Adrenal gland (tissue), 9 donors: ENCODE measurements at regions not wholly inside any gene's neighbourhood (a gene's known extent, or its start where the extent isn't known, plus 50 kb on each side); places are given as distances from the start of the nearest gene placed in this dataset.

ENCODE experiments used
- DNase-seq, 7 donors: peaks; one replicate each; pipeline ENCODE4 v3.0.0-alpha.2; 2019 to 2020
- H3K27ac ChIP-seq, 5 donors: fragments of 200-600 bp; sonication (generic) in 4 of 5; 1 replicate in 3 of 5; 2 replicates in 2 of 5; pipeline versions ENCODE4 v1.5.1 to v1.8.0; 2016 to 2020; ENCODE audit warnings: mild to moderate bottlenecking in 1 of 5
- H3K27me3 ChIP-seq: fragments of 200-600 bp; 2 replicates; pipeline ENCODE4 v1.8.0; 2021
- H3K36me3 ChIP-seq, 2 donors: fragments of 200-600 bp; replicated peaks in 1 of 2; 1 replicate in 1 of 2; 2 replicates in 1 of 2; pipeline versions ENCODE4 v1.5.1 to v1.8.0; 2018 to 2022
- H3K4me1 ChIP-seq, 2 donors: fragments of 200-600 bp; replicated peaks in 1 of 2; 1 replicate in 1 of 2; 2 replicates in 1 of 2; pipeline versions ENCODE4 v1.5.1 to v1.8.0; 2018 to 2021
- H3K4me3 ChIP-seq, 4 donors: fragments of 200-600 bp; sonication (generic) in 3 of 4; one replicate each; pipeline ENCODE4 v1.5.1; 2016 to 2018
- H3K9me3 ChIP-seq, 3 donors: fragments of 200-600 bp; sonication (generic) in 1 of 3; replicated peaks in 1 of 3; 1 replicate in 2 of 3; 2 replicates in 1 of 3; pipeline versions ENCODE4 v1.5.1 to v1.8.0; 2016 to 2021
- CTCF ChIP-seq, 6 experiments: fragments of 450-650 bp in 4 of 6; fragments of 200-600 bp in 2 of 6; sonication (generic) in 1 of 6; IDR thresholded peaks; 1 replicate in 5 of 6; 2 replicates in 1 of 6; pipeline versions ENCODE4 v1.5.1 to v1.8.0; 2016 to 2021; ENCODE audit warnings: antibody characterized with exemption in 6 of 6, mild to moderate bottlenecking in 2 of 6, moderate library complexity in 1 of 6
- POLR2A ChIP-seq, 2 donors: fragments of 450-650 bp; IDR thresholded peaks; one replicate each; pipeline ENCODE4 v1.6.1; 2017; ENCODE audit warnings: antibody characterized with exemption in 2 of 2, mild to moderate bottlenecking in 2 of 2, moderate library complexity in 1 of 2
- WGBS, 4 donors: extraction: QIAGEN DNeasy Blood & Tissue Kit in 2 of 4; methylation state at CpG; one replicate each; pipeline versions ENCODE4 v1.1.5 to v1.1.7; 2013 to 2017; 5-methylcytosine and 5-hydroxymethylcytosine counted together
- intact Hi-C, 2 donors: fragments of 100-400 bp; cut with DNase I; formaldehyde crosslinking; loops; one replicate each; pipeline versions ENCODE4 v1.14.1 to v1.15.0; 2022 to 2023
- donor health status: healthy with polysubstance abuse.
- donor health status: Bipolar disorder and iron deficiency.
- donor health status: DM: yes; HTN: yes; CAD: no.
- donor health status: DM: no; HTN: no; CAD: no.
- donor health status: DM: no; HTN: no; CAD: no.

DNA sequence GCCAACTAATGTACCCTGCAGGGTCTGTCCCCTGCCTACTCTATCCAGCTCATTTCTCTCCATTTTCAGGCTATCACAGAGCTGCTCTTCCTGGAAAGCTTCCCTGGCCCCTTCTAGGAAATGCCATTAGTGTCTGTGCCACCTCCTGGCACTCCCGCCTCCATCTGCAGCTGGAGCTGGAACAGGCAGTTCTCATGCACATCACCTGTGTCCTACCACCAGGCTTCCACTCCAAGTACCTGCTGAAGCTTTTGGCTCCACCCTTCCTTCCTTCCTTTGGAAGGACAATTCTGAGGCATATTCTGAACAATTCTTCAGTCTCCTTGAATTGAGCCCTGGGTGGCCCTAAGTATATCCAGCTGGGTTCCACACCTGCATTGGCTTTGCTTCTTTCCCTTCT lies 156.2 kb upstream of the ZNF618 start:
- no peaks in the 10 kb centered on the region for H3K27me3 ChIP-seq
- H3K36me3 ChIP-seq, result no peaks in the 10 kb centered on the region
- H3K4me1 ChIP-seq, result no peaks in the 10 kb centered on the region
- 83 to 100% (median 90%) methylated on average over 1 of the region's 1 CpG for WGBS, 4 donors
- DNase-seq, result peak in 1 of 7 donors; percentile 7
- no peaks in the 10 kb centered on the region for H3K9me3 ChIP-seq
- intact Hi-C loops, result no loop called here
- no peak for TF ChIP-seq CTCF (IDR thresholded peaks at IDR 0.05)
- TF ChIP-seq POLR2A (IDR thresholded peaks at IDR 0.05), result no peak
- no peak overlapping the region for H3K4me3 ChIP-seq
- H3K27ac ChIP-seq, result no peak overlapping the region

GRCh38 chr9:113720495-113720894 lies 155.6 kb upstream of the ZNF618 start:
- TF ChIP-seq POLR2A (IDR thresholded peaks at IDR 0.05) (no peak), CTCF (IDR thresholded peaks at IDR 0.05) (no peak)
- Histone ChIP-seq H3K36me3 (no peaks in the 10 kb centered on the region), H3K9me3 (no peaks in the 10 kb centered on the region), H3K4me3 (no peak overlapping the region), H3K27me3 (no peaks in the 10 kb centered on the region), H3K4me1 (no peaks in the 10 kb centered on the region), H3K27ac (no peak overlapping the region)
- intact Hi-C loops, result no loop called here
- WGBS, 4 donors, result 59 to 75% (median 64%) methylated on average over 4 of the region's 4 CpGs
- no peak for DNase-seq

DNA sequence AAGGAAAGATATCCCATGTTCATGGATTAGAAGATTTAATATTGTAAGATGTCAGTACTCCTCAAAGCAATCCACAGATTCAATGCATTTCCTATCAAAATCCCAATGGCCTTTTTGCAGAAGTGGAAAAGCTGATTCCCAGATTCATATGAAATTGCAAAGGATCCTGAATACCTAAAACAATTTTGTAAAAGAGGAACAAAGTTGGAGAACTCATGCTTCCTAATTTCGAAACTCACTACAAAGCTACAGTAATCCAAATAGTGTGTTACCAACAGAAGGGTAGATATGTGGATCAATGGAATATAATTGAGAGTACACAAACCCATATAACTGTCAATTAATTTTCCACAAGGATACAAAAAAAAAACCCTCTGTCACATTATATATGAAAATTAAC lies 154.3 kb upstream of the ZNF618 start:
- no peak overlapping the region for H3K27ac ChIP-seq
- no peaks in the 10 kb centered on the region for H3K27me3 ChIP-seq
- no peak for TF ChIP-seq CTCF (IDR thresholded peaks at IDR 0.05)
- no peak for TF ChIP-seq POLR2A (IDR thresholded peaks at IDR 0.05)
- 68 to 82% (median 75%) methylated on average over 1 of the region's 1 CpG for WGBS, 4 donors
- no peaks in the 10 kb centered on the region for H3K4me1 ChIP-seq
- no peak for DNase-seq
- H3K9me3 ChIP-seq, result no peaks in the 10 kb centered on the region
- intact Hi-C loops, result no loop called here
- no peaks in the 10 kb centered on the region for H3K36me3 ChIP-seq
- H3K4me3 ChIP-seq, result no peak overlapping the region

DNA sequence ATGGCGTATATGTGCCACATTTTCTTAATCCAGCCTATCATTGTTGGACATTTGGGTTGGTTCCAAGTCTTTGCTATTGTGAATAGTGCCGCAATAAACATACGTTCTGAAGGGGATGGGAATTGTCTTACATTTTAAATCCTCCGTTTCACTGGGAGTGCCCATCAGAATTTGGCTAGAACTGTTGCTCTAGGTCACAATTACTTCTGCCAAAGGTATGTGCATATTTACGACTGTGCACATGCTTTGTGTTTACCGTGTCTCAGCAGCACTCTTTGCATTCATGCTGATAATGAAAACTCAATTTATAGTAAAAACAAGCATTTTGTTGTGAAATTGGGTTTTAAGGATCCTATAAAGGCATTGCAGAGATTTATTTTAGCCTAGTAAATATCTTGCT lies 151.9 kb upstream of the ZNF618 start:
- Histone ChIP-seq H3K4me1 (no peaks in the 10 kb centered on the region), H3K36me3 (no peaks in the 10 kb centered on the region), H3K9me3 (no peaks in the 10 kb centered on the region), H3K4me3 (no peak overlapping the region), H3K27ac (no peak overlapping the region), H3K27me3 (no peaks in the 10 kb centered on the region)
- DNase-seq, result no peak
- intact Hi-C loops, result no loop called here
- WGBS, 4 donors, result 73 to 84% (median 84%) methylated on average over 5 to 6 of the region's 6 CpGs
- TF ChIP-seq POLR2A (IDR thresholded peaks at IDR 0.05) (no peak), CTCF (IDR thresholded peaks at IDR 0.05) (no peak)
